ENCODE measurements at regions not wholly inside any gene's neighbourhood (a gene's known extent, or its start where the extent isn't known, plus 50 kb on each side); places are given as distances from the start of the nearest gene placed in this dataset.

DNA sequence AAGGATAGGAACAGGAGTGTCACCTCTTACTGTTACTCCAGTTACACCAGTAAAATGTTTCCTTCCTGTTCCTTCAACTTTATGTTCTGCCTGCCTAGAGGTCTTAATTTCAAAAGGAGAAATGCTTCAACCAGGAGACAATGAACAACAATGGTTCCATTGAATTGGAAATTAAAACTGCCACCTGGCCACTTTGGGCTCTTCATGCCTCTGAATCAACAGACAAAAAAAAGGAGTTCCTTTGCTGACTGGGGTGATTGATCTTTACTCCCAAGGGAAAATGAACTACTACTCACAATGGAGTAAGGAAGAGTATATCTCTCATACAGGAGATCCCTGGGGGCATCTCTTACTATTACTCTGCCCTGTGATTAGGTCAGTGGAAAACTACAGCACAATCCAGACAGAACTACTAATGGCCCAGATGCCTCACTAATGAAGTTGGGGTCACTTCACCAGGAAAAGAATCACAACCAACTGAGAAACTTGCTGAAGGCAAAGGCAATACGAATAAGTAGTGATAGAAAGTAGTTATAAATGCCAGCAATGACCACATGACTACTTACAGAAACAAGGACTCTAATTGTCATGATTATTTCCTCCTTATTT, 76.6 kb upstream of the PRDX6 start:
- DNase-seq (ENCODE audit: low spot score) = peak; percentile 38

DNA sequence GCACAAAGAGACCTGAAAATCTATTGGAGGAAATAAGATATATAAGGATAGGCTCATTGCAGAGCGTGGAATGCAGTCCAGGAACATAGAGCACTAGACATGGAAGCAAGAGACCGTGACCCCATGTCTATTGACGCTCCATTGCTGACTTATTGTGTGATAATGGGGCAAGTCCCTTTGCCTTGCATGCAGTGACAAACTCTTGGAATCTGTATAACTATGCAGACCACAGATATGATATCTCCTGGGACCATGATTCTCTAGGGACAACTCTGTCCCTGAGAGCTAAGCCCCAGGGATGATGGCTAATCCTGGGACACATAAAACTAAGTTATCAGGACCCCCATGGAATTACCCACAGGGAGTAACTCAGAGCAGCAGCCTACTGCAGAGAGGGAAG, 73.1 kb upstream of the PRDX6 start:
- DNase-seq (ENCODE audit: low spot score) = no peak

DNA sequence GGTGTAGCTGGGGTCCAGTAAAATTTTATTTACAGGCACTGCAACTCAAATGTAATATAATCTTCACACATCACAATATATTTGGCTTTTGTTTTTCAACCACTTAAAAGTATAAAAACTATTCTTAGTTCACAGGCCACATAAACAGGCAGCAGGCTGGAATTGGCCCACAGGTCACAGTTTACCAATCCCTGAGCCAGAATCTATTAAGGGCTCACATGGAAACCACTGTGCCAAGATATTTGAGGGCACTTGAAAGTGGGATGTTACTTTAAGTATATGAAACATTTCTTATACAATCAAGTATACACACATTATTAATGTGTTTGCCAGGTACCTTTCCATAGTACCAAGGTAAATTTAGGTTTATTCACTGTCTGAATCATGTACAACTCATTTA, 71.9 kb upstream of the PRDX6 start:
- no peak for DNase-seq (ENCODE audit: low spot score)

DNA sequence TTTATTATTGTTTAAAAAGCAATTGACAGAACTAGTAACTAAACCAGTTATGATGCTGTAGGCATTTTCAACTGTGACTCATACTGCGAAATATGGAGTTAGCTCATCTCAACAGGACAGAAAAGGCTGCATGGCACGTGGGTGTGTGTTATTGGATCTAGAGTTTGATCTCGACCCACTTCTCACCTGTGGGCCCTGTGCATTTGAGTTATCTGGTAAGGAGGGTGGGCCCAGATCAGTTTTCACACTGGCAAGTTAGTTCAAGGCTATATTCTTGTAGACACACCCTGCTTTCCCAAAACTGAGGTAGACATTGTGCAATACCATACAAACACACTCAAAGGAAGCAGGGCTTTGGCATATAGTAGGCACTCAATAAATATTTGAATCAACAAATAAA, 71.3 kb upstream of the PRDX6 start:
- no peak for DNase-seq (ENCODE audit: low spot score)

DNA sequence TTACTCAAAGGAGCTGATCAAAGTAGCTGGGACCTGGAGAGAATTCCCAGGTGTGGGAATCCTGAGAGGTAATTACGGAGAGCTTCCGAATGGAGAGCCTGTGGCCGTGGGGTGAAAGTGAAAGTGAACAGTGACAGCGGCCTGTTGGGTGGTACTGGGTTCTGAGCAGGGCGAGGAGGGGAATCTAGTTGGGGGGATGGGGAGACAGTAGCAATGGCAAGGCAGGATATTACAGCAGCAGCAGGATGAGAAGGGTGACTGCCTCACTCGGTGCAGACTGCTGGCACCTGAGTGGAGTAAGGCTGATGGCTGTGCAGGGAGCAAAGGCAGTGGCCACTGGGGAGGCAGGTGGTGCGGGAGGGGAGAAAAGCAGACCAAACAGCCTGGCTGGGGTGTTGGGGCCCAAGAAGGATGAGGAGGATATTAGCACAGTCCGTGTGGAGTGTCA, 70.3 kb upstream of the PRDX6 start:
- no peak for DNase-seq (ENCODE audit: low spot score)

DNA sequence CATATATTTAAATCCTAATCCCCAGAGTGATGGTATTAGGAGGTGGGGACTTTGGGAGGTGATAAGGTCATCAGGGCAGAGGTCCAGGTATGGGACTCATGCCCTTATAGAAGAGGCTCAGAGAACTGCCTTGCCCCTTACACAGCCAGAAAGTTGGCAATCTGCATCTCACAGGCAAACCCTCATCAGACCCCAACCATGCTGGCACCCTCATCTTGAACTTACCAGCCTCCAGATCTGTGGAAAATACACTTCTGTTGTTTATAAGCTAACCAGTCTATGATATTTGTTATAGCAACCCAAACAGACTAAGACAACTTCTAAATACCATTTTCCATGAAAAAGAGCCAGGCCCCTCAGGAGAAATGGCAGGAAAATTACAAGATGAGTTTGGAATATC, 69.3 kb upstream of the PRDX6 start:
- no peak for DNase-seq (ENCODE audit: low spot score)

DNA sequence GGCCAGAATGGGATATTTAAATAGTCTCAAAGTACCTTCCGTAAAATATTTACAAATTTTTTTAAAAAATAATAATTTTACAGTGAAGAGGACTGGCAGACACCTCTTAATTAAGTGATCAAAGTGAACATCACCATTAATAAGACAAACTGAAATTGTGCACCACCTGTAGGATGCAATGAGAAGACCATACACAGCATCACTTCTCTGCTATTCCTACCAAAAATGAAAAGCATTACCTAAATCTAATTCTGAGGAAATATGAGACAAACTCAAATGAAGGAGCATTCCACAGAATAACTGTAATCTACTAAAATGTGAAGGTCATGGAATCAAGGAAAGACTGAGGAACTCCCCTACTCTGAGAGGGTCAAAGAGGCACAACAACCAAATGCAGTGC, 68.2 kb upstream of the PRDX6 start:
- DNase-seq (ENCODE audit: low spot score) = no peak

DNA sequence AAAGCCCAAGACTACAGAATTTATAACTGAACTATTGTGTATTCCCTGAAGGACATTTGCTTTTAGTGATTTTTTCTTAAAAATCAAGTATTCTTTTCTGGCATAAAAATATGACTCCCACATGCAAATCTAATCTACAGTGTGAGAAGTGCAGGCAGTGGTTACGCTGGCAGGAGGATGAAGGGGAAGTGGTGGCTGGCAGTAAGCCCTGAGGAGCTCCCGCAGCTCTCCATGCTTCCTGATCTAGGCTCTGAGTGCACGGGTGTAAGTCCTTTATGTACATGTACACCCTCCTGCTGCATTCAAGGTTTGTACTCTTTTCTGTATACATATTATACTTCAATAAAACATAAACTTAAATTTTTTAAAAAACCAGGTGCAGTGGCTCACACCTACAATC, 67.5 kb upstream of the PRDX6 start:
- DNase-seq (ENCODE audit: low spot score) = no peak

DNA sequence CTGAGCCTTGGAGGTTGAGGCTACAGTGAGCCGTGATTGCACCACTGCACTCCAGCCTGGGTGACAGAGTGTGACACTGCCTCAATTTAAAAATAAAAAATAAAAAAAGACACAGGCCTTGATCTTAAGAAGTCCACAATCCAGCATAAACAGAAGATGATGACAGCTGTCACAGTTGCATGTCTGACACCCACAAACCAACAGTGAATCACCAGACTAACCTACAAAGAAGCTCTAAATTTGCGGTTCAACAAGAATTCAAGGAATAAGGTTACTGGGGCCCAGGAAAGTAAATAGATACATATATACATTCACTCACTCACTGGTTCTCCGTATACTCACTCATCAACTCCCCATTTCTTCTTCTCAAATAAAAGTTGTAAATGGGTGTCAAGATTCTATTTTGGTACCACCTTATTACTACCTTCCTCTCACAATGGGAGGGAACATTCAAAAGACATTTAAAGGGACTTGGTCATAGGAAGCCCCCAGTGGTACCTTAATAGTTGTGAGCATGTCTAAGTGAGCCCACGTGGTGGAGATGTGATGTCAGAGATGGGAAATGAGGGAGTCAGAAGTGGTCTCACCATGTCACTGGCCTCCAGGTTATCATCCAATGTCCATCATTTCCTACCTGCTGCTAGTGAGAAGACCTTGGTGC, 66.9 kb upstream of the PRDX6 start:
- DNase-seq (ENCODE audit: low spot score) = no peak

DNA sequence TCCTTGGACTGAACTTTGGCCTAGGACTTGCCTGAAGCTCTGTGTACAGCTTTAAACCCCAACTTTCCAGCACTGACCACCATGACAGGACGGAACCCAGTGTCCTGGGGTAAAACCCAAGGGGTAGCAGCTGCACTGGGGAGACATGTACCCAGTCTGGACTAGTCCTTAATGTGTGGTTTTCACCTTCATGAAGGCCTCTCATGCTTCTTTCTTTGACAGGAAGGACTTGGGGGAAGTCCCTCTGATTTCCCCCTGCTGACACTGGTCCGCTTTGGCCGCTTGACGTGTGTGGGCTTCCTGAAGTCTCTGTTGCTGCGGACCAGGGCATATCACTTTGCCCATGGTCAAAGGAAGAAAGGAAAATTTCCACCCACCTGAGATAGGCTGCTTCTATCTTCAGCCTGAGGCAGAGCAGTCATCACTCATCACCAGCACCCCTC, 66.3 kb upstream of the PRDX6 start:
- DNase-seq (ENCODE audit: low spot score) = no peak

DNA sequence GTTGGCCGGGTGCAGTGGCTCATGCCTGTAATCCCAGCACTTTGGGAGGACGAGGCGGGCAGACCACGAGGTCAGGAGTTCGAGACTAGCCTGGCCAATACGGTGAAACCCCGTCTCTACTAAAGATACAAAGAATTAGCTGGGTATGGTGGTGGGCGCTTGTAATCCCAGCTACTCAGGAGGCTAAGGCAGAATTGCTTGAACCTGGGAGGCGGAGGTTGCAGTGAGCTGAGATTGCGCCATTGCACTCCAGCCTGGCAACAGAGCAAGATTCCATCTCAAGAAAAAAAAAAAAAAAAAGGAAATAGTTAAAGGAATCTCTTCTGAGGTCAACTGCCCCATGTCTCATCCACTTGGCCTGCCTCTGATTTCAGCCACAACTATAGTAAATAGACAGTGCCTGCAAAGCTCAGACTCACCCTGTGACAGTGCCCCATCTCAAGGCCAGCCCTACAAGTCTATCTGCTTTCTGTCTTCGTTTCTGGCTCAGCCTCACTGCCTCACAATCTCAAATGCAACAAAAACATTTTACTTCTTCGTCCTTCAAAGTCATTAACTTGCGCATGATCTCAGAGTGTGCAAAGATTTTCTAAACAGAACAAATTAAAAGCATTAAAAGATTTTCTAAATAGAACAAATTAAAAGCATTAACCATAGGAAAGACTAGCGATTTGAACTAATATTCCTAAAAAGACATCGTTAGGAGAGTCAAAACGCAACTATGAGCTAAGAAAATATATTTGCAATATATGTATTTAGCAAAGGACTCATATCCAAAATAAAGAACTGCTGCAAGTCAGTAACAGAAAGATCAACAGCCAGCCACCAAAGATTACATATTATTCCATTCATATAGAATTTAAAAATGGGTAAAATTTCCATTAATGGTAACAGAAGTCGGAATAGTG, 65.0 kb upstream of the PRDX6 start:
- DNase-seq (ENCODE audit: low spot score) = no peak

DNA sequence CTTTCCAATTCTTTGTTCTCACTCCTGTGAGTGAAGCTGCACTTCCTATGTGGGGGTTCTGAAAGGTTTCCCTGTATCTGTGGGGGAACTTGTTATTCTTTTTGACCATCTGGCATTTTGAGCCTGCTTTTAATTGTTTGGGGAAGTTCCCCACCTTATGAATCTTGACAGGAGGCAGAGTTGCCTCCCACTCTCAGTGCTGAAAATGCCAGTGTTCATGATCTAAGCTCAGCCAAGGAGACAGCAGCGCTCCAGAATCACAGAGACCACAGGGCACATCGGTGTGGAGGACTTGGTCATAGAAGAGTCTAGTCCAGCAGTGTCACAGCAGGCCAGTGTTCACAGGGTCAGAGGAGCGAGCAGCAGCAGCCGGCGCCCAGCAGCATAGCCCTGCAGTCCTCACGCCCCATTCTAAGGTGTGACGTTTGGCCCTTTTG, 63.8 kb upstream of the PRDX6 start:
- DNase-seq (ENCODE audit: low spot score) = no peak

DNA sequence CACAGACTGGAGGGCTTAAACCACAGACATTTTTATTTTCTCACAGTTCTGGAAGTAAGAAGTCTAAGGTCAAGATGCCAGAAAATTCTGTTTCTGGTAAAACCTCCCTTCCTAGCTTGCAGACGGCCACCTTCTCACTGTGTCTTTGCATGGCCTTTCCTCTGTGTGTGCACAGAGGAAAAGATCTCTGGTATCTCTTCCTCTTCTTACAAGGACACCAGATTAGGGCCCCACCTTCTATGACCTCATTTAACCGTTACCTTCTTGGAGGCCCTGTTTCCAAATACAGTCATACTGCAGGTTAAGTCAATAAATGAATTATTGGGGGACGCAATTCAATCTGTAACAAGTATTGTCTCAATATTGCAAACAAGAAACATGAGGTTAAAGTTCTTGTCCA, 63.0 kb upstream of the PRDX6 start:
- no peak for DNase-seq (ENCODE audit: low spot score)

DNA sequence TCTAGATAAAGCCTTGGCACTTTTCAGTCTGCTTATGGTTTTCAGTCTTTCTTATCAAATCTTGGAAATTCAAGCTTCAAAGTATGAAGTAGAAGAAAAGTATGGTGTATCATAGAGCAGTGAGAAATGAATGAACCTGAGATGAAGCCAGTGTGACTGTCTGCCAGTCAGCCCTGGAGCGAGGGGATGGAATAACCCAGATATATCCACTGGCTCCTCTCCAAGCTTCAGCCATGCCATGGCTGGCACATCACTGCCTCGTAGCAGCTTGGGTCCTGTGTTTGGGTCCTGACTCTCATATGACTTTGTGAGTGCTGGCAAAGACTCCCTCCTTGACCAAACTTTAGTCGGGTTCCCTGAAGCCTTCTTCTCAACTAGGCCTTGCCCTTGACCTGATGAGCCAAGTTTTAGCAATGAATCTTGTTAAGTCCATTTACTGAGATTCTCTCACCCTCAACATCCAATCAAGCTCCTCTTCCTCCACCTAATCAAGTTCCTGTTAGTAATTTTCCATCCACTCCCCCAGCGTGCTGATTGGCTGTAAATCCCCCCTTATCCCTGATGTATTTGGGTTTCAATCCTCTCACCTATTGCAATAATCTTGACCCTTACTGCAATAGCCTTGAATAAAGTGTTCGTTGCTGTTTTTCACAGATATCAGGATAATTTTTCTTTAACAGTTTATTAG, 62.5 kb upstream of the PRDX6 start:
- no peak for DNase-seq (ENCODE audit: low spot score)

DNA sequence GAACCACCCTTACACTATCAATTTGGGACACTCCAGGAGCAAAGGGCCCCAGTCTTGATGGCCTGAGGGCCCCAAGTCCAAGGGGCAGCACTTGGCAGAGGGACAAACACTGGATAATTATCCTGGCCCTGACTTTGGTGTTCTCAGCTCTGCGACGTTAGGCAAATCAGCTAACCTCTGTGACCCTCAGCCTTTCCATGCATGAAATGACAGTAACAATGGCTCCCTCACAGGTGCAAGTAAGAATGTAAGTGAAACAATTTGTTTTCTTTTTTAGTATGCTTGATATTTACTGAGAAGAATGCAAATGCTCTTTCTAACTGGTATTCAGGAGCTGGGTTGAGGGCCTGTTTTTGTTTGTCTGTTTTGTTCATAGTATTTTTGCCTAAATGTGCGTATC, 61.6 kb upstream of the PRDX6 start:
- no peak for DNase-seq (ENCODE audit: low spot score)

DNA sequence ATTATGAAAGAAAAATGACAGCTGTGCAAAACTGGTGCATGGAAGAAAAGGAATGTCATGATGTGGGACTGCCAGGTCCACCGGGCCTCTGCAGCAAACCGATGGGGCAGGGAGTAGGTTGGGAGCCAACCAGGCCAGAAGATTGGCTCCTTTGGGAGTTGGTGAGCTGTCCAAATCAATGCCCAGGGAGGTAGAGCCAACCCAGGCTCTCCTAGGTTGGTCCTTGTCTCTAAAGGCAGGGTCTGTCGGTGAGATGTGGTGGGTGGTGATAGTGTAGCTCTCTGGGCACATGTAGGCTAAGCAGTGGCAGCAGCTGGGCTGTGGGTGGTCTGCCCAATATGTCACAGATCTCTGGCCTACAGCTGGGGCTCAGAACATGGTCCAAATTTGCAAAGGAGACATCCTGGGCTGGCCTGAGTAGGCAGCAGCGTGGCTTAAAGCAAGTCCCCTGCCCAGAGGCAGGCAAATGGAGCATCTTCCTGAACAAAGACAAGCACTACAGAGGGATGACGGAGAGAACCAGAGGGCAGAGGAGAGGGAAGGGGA, 61.2 kb upstream of the PRDX6 start:
- DNase-seq (ENCODE audit: low spot score) = no peak

DNA sequence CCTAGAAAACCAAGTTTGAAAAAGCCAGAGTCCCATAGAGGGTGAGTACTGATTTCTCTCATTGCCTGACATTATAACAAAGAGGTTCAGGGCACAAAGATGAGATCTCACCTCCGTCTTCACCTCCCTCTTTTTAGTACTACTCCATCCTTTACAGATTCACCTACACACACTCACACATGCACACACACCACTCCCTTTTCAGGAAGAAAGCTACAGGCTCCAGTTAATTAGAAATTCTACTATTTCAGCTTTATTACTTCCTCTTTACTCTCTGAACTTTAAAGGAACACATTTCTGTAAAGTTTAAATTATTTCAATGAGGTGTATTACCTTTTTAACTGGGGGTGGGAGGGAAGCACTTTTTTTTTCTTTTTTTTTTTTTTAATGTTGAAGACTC, 59.6 kb upstream of the PRDX6 start:
- no peak for DNase-seq (ENCODE audit: low spot score)

DNA sequence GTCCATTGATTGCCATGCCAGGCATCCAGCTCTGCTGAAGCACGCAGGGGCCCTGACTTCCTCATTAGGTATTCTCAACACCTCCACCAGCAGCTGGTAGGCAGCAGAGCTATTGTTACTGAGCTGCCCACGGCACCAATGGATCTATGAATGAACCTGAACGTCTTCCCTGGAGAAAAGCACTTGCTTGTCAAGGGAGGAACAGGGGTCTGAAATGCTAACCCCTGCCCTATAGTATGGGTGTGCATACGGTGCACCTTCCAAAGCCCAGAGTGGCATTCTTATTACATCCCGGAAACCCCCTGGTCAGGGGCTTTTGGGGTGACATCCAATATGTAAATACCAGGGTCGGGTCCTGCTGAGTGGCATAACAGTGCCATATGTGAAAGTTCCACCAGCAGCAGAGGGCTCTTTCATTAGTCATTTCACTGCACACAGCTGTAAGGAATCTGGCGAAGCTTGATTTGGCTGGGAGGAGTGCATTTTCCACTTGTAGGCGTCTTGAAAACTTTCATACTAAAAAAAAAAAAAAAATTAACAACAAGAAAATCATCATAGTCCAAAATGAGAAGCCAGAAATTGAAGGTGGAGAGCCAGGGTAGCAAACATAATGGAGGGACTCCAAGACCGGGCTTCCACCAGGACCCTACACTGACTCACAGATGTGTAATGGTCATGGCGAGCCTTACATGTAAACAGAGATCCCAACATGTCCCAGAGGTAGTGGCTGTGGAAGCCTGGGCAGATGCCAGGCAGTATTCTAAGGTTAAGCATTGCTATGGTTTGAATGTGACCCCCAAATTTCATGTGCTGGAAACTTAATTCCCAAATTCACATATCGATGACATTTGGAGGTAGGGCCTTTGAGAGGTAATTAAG, 58.8 kb upstream of the PRDX6 start:
- DNase-seq (ENCODE audit: low spot score) = no peak

DNA sequence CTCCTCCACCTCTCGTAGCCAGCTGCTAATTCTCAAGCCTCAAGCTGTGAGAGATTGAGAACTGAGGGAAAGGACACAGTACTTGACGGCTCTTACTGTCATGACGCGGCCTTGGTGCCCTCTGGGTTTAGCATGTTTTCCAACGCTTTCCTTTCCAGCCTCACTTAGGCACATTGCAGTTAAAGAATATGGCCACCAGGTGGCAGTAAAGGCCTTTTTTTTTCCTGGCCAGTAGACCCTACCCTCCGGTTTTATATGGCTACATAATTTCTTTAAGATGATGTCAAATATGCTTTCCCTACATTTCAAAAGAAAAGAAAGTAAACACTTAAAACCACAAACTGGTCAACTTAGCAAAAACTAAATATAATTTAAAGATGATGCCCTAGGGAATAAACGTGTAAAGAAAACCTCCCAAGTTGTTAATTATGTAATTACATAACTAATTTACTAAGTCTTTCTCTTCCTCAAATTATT, 56.8 kb upstream of the PRDX6 start:
- DNase-seq (ENCODE audit: low spot score) = peak; percentile 61

DNA sequence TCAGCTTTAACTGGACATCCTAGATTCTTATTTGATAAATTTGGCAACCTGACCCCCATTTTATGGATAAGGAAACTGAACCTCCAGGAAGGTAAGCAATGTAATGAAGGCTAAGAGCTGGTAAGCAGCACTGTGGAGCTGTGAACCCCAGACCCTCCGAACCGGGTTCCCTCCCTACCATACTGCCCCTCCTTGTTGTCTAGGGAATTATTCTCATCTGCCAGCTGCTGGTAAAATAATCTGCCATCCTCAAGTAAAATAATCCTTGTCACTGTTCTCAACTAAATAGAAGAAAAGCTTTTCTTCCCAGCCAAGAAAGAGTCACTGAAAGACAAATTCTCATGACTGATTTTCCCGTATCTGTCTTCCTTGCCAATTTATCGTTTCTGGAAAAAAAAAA, 55.8 kb upstream of the PRDX6 start:
- DNase-seq (ENCODE audit: low spot score) = no peak

DNA sequence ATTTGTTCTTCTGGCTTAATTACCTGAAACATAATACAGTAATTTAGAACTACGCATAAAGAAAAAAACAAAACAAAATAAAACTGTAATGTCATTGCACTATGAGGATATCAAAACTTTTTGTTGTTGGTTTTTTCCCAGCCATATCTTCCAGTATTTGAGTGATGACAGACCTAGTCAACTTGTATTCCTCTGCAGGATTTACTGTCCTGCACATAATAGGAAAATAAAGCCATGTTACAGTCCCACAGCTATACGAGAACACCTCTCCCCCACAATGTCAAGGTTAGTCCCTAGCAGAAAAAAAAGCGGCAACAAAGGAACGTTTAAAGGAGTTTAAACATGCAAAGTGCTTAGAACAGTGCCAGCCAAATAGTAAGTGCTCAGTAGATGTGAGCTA, 55.3 kb upstream of the PRDX6 start:
- no peak for DNase-seq (ENCODE audit: low spot score)

All from COLO829 (cell line).